HG03575 (cell line): ENCODE measurements at regions not wholly inside any gene's neighbourhood (a gene's known extent, or its start where the extent isn't known, plus 50 kb on each side); places are given as distances from the start of the nearest gene placed in this dataset.

Experiments
- ATAC-seq: cut with Tn5 transposase; IDR thresholded peaks from one replicate; pipeline ENCODE4 v1.9.1; 2021; ENCODE audit not compliant: unreplicated experiment, insufficient number of reproducible peaks, low FRiP score; ENCODE audit errors: extremely low read depth

DNA sequence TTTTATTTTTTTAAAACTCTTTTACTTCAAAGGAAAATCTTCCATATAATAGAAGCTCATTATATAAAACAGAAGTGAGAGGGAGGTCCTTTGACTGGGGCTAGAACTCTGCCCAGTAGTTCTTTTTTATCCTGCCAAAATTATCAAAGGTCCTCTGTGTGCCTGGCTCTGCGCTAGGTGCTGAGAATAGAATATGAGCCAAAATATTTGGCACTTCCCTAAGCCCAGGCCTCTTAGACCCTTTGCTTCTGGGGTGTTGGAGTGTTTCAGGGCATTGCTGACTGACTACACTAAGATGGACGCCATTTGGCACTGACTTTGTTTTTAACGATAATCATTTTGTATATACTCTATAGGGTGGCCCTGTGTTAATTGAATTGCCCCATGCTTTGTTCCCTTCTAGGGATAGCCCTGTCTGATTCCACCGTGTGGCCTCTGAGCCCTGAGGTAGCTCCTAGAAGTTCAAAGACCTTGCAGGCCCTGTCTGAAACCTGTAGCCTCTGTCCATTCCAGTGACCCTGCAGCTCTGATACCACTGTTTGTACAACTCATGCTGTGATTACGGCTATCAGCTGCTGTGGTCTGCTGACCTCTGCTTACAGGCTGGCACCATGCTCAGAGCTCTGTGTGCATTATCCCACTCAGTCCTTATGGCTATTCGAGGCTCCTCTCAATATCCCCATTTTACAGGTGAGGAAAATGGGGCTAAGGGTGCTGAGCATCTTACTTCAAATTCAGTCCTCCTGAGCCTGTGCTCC is 84.3 kb upstream of the SHB start:
- ATAC-seq = no peak

DNA sequence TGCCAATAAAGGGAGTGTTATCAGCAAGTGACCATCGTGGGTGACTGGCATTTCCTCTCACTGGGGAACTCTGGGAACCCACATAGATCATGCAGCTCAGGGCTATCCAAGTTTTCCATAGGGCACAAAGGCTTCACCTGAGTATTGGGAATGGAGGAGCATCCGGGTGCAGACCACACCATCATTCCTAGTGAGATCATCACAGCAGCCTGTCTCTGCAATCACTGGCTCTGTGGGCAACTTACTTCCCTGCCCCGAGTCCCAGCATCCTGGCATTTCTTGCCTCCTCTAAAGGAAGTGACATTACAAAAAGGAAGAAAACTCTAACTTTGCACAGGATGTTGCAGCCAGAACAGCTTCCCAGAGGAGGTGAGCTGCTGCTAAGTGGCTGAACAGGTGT is 80.6 kb upstream of the SHB start:
- no peak for ATAC-seq

DNA sequence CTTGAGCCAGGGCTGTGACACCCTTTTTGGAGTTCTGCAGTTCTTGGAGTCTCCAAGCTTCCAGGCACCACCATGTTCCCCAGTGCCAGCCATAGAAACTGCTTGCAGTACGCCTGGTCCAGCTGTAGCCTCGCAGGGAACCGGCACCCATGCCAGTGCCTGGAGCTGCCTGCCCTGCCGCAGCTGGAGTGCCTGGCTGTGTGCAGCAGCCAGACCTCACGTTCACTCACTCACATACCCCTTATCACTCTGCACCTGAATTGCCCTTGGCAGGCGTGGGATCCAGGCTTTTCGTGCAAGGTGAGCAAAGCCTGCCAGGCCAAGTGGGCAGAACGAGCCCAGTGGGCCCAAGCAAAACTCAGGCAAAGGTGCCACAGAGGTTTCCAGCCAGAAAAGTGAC is 77.8 kb upstream of the SHB start:
- no peak for ATAC-seq

DNA sequence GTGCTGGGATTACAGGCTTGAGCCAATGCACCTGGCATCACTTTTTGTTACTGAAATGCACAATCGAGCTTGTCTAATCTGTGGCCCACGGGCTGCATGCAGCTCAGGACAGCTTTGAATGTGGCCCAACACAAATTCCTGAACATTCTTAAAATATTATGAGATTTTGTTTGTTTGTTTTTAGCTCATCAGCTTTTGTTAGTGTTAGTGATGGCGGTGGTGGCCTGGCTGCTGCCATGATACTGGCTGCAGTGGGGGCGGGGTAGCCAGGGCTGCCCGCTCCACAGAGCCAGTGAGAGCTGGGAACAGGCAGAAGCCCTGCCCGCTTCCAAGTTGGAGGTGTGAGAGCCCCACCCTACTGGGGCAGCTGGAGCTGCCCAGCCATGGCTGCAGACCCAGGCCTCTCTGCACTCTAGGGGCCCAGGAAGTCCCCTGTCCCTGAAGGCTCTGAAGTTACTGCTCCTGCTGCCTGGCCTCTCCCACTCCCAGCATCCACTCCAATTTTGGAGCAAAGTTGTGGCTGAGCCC is 76.6 kb upstream of the SHB start:
- ATAC-seq = no peak

DNA sequence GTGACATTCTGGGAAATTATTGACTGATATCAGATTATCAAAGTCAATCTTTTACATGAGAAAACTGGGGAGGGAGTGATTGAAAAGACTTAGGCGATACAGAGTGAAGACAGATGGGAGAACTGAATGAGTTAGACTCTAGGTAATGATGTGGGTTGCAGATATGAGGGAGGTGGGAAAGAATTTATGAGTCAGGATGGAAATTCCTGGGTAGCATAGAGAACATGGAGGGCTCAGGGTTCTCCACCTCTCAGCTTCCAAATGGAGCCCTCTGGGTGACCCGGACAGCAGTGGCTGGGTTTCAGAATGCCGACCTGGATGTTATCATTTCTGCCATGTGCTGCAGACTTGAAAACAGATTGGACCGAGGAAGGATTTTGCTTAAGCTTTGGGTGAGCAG is 75.4 kb upstream of the SHB start:
- ATAC-seq = no peak

DNA sequence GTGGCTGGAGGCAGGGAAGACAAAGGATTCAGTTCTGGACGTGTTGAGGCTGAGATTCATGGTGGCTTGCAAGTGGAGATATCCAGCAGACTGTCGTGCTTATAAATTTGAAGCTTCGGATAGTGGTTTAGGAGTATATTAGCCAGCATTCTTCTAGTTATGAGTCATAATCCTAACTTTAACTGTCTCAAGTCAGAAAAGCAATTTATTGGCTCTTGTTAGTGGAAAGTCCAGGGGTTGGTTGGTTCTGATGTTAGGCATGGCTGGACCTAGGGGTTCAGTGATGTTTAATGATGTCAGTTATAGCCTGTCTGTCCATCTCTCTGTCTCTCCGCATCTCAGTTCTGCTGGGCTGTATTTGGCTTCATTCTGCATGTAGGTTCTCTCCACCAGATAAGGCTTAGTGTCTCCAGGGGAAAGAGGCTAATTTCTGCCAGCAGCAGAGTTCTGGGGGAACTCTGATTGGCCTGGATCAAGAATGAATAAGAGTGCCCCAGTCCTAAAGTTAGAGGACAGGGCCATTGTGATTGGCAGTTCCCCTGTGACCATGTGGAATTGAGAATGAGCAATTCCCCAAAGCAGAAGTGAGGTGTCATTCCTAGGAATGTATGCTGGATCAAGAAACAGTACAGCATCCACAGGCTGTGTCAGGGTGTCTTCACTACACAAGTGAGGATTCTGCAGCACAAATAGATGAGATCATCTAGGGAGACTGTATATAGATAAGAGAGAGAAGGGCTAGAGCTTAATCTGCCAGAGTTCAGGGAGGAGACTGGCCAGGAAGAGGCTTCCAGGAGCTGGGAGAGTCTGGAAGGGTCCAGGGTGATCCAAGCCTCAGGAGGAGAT is 72.9 kb upstream of the SHB start:
- no peak for ATAC-seq

DNA sequence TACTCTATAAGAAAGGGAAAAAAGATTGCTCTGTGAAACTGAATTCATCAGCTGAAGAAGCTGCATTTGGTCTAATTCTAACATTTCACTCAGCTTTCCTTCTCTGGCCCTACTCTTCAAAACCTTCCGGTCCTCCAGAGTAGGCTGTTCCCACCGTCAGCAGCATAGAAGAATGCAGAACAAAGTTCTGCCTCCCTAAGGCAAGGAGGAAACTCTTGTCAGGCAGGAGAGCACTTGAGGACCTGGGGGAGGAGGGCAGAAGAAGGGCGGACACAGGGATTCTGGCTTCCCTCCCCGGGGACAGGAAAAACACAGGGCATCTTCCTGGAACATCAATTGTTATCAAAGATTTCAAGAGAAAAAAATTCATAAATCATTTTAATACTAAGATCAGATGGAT is 69.2 kb upstream of the SHB start:
- ATAC-seq = no peak

DNA sequence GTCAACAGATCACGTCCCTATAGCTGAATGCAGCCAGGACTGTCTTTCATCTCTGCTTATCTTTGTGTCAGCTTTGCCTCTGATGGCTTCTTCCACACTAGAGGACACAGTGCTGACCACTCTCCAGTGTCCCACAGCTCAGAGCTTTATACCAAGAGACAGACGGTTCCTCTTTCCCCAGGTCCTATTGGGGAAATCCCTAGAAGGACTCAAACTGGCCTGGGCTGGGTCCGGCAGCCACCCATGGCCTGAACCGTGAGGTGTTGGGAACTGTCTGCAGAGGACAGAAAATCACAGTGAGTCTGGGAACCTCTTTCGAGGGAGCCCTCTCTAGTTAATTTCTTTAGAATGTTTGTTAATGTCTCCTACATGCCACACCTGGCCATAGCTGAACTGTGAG is 68.3 kb upstream of the SHB start:
- ATAC-seq = no peak

DNA sequence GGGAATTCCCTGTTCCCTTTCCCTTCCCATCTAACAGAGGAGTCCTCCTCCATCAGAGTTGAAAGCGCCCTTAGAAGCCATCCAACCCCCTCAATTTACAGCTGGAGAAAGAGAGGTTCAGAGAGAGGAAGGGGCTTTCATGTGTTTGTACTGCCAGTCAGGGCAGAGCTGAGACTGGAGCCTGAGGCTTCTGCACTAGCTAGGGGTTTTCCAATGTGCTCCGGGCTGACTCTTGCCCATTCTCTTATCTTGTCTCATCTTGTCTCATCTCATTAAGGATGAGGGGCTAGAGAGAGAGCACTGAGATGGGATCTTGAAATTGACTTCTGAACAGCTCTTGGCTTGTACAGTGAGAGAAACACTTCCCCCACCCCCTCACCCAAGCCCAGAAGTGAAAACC is 67.4 kb upstream of the SHB start:
- no peak for ATAC-seq

DNA sequence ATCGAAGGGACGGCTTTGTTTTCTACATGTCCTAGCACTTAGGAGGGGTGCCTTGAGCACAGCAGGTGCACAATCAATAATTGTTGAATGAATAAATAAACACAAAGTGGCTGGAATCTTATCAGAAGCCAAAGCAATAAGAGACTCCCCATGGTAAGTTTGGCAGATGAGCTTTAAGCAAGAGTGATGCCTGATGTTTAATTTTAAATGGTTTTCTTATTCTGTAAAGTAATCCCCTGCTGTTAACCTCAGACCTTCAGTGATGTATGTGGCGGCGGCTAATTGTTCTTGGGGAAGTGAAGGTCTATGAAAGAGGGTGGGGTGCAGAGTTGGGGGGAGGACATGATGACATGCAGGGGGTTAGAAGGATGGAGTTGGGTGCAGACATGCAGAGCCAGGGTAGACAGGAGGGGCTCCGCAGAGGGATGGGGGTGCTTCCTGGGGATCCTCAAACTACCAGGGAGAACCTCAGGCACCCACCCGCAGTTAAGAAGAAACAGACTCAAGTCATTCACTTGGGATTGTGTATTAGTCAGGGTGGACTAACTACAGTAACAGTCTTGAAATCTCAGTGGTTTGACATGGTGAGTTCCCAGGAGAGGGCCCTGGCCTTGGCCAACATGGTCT is 65.7 kb upstream of the SHB start:
- ATAC-seq = no peak

DNA sequence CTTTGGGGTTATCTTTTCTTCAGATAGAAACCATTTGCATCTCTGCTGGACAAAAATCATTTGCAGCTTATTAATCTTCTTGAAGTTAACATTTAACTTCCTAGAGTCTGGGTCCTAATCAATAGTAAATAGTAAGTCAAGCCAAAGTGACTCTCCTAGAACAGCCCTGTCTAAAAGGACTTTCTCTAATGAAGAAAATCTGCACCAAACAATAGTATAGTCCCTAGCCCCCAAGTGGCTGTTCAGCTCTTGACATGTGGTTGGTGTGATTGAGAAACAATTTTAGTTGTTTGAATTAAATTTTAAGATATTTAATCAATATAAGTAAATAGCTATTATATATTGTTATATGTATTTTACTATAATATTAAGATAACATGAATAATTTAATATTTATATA is 64.6 kb upstream of the SHB start:
- ATAC-seq = no peak

DNA sequence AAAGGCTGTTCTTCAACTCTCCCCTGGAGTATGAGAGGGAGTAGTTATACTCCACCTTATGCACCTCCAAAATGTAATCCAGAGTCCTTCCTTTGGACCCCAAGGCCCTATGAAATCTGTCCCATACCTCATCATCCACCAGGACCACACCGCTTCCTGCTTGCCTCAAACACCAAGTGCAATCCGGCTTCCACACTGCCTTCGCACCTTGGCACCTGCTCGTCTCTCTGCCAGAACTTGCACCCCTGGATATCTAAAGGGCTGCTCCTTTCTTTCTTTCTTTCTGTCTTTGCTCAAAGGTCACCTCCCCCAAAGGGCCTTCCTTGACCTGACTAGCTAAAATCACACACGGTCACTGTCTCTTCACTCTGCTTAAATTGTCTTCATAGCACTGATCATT is 63.9 kb upstream of the SHB start:
- no peak for ATAC-seq

DNA sequence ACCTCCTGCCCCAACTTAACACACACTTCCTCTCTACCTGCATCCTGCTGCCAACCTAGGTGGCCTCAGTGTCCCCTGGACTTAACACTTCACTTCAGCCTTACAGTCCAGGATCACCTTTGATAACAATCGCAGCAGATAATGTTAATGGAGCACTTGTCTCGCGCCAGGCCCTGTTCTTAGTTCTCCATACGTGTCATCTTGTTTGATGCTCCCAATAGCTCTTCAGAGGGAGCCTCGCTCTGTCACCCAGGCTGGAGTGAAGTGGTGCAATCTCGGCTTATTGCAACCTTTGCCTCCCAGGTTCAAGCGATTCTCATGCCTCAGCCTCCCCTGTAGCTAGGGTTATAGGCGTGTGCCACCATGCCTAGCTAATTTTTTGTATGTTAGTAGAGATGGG is 62.7 kb upstream of the SHB start:
- no peak for ATAC-seq

DNA sequence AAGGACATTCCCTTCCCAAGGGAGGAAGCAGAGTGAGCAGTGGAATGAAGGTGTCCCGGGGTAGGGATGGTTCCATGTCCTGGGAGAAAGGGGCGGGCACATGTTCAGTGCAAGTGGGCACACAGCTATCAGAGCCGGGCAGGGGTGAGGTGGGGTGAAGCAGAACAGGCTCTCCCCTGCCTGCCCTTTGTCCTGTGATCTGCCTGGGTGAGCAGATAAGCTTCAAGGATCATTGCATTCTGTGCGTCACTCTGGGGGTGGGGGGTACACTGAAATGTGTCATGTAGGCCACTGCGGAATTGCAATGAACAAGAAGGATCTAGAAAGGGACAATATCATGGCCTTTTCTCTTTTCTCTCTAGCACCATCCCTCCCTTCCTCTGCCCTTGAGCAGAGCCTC is 61.7 kb upstream of the SHB start:
- no peak for ATAC-seq

DNA sequence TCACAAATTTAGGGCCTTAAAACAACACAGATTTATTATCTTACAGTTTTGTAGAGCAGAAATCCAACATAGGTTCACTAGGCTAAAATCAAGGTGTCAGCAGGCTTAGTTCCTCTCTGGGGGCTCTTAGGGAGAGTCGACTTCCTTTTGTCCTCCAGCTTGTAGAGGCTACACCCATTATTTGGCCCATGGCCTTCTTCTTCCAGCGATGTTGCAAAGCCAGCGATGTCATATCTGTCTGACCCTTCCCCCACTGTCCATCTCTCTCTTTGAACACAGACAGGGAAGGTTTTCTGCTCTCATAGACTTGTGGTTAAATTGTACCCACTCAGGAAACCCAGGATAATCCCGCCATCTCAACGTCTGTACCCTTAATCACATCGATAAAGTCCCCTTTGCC is 60.3 kb upstream of the SHB start:
- no peak for ATAC-seq

DNA sequence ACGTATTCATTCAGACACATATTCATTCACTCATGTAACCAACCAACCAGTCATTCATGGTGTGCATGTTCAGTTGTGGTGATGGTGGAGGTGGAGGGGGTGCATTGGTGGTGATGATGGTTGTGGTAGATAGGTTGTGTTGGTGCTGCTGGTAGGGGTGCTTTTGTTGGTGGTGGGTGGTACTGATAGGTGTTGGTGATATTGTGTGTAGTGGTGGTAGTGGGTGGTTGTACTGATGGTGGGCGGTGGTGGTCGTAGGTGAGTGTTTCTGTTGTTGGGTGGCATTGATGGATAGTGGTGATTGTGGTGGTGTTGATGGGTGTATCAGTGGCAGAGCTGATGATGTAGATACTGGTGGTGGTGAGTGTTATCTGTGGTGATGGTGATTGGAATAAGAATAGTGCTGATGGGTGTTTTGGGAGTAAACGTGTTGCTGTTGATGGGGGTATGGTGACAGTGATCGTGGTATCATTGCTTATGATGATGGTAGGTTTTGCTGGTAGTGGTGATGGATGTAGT is 59.8 kb upstream of the SHB start:
- no peak for ATAC-seq

DNA sequence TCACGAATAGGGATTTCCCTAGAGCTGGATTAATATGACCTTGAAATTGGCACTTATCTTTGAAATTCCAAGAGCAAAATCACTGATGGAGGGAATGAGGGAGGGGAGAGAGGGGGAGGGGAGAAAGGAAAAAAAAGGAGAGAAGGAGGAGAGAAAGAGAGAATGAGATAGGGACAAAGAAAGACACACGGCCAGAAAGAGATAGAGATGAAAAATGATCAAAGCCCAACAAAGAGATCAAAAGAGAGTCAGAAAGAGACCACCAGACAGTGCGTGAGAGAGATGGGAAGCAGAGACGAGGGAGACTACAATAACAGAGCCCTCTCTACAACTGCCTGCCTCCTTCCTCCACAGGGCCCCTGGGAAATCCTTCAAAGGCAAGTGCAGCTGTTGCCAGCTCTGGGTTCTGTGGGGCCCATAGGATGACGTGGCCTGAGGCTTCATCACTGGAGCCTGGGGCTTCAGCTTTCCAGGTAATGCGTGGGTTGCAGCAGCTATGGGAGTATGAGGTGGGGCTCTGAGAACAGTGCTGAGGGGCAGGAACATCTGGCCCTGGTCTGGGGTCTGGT is 58.3 kb upstream of the SHB start:
- no peak for ATAC-seq

DNA sequence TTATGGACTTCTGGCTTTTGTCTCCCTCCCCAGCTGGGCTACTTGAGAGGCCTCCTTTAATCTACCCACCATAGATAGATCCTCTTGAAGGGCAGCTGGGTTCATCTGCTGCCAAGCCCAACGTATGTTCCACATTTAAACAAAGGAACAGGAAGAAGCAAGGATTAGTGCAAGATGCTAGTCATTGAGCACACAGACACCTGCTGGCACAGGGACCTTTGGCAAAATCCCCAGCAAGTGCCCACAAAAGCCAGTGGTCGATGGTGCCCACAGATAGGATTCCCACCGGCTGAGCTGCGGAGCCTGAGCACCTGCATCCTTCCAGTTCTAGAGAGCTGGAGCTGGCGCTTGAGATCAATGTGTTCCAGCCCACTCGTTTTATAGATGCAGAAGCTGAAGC is 57.7 kb upstream of the SHB start:
- no peak for ATAC-seq

DNA sequence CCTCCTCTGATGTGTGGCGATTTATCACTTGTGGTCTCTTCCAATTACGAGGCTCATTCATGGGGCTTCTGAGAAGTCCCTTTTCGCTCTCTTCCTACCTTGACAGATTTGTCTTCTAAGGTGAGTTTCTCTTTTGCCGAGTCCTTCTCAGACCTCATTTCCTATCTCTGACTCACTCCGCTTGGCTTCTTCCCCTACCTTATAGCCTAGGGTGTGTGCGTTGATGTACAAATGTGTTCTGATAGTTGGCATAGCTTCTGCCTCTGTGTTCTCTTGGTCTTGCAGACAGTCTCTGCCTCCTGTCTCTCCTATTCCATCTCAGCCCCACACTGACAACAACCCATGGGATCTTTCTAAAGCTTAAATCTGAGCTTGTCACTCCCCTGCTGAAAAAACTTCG is 56.9 kb upstream of the SHB start:
- ATAC-seq = no peak
